HepG2 (cell line): ENCODE measurements at regions not wholly inside any gene's neighbourhood (a gene's known extent, or its start where the extent isn't known, plus 50 kb on each side); places are given as distances from the start of the nearest gene placed in this dataset.

ENCODE experiments used
- ATAC-seq: fragments of 200-7000 bp; cut with Tn5 transposase; 3 replicates; pipeline ENCODE4 v1.9.1; 2020; ENCODE audit warnings: mild to moderate bottlenecking, moderate library complexity
- BruUV-seq: library from RNA; stranded (reverse); fragments of 400-500 nt; replicated peaks from 2 replicates; lab custom pipeline; 2021; lab: Mats Ljungman, UMichigan
- CTCF ChIA-PET: fragments of 300-600 bp; formaldehyde crosslinking; extraction: SDS; loops from one replicate; lab custom pipeline; 2021; ENCODE audit warnings: low total read pairs, inconsistent platforms, low intra/inter-chr PET ratio; lab: Yijun Ruan, JAX
- POLR2A ChIA-PET: fragments of 350-600 bp; sonication (Branson Sonifier 250); formaldehyde crosslinking; loops from one replicate; lab custom pipeline; 2020; ENCODE audit warnings: antibody characterized with exemption, inconsistent platforms; lab: Yijun Ruan, JAX
- DNase-seq: peaks from one replicate; pipeline ENCODE4 v3.0.0-alpha.2; 2015; ENCODE audit warnings: low spot score
- FAIRE-seq: peaks from 3 replicates; lab custom pipeline; 2011; peaks lifted over from hg19 to GRCh38; lab: Jason Lieb, UNC
- H2AFZ ChIP-seq: one replicate; pipeline ENCODE4 v1.6.1; 2011; ENCODE audit warnings: low read length, inconsistent platforms
- H3K27ac ChIP-seq: fragments of 300-600 bp; 3 replicates; pipeline ENCODE4 v1.8.0; 2011; ENCODE audit warnings: mixed run types, mild to moderate bottlenecking, mixed read lengths, low read length, inconsistent platforms; ENCODE audit not compliant: insufficient read depth; ENCODE audit errors: extremely low read length
- H3K27me3 ChIP-seq, 2 experiments: fragments of 200-600 bp in 1 of 2; 2 replicates in 1 of 2; 3 replicates in 1 of 2; pipeline versions ENCODE4 v1.6.0 to v1.8.0; 2011; ENCODE audit warnings: low read length in 2 of 2, mild to moderate bottlenecking in 2 of 2, moderate library complexity in 2 of 2, inconsistent platforms in 1 of 2; ENCODE audit not compliant: insufficient read depth in 2 of 2, control insufficient read depth in 1 of 2
- H3K36me3 ChIP-seq, 2 experiments: fragments of 200-600 bp in 1 of 2; replicated peaks in 1 of 2; 2 replicates in 1 of 2; 3 replicates in 1 of 2; pipeline versions ENCODE4 v1.5.1 to v1.8.0; 2011; ENCODE audit warnings: low read length in 2 of 2, inconsistent platforms in 1 of 2; ENCODE audit not compliant: insufficient read depth in 2 of 2, control insufficient read depth in 1 of 2
- H3K4me1 ChIP-seq: 2 replicates; pipeline ENCODE4 v1.5.1; 2012; ENCODE audit warnings: low read length, inconsistent platforms; ENCODE audit not compliant: insufficient read depth
- H3K4me2 ChIP-seq: 2 replicates; pipeline ENCODE4 v1.6.0; 2011; ENCODE audit warnings: low read depth, low read length, inconsistent platforms
- H3K4me3 ChIP-seq, 3 experiments: fragments of 200-600 bp in 1 of 3; sonication (generic), shearing (Covaris generic) in 1 of 3; replicated peaks in 1 of 3; 2 replicates each; pipeline ENCODE4 v1.5.1; 2011 to 2016; ENCODE audit warnings: low read length in 3 of 3, inconsistent platforms in 2 of 3, low read depth in 2 of 3, mild to moderate bottlenecking in 2 of 3, control low read depth in 1 of 3, mixed read lengths in 1 of 3; ENCODE audit not compliant: insufficient read depth in 1 of 3
- H3K79me2 ChIP-seq: one replicate; pipeline ENCODE4 v1.6.1; 2011; ENCODE audit warnings: low read length, inconsistent platforms; ENCODE audit not compliant: insufficient read depth
- H3K9ac ChIP-seq: 2 replicates; pipeline ENCODE4 v1.6.0; 2011; ENCODE audit warnings: mild to moderate bottlenecking, low read depth, low read length, inconsistent platforms; ENCODE audit not compliant: insufficient read depth
- H3K9me3 ChIP-seq: 2 replicates; pipeline ENCODE4 v1.5.1; 2012; ENCODE audit warnings: mild to moderate bottlenecking, low read length
- H4K20me1 ChIP-seq: 2 replicates; pipeline ENCODE4 v1.6.0; 2011; ENCODE audit warnings: inconsistent platforms, mild to moderate bottlenecking, low read length, moderate library complexity; ENCODE audit not compliant: insufficient read depth
- GZF1 ChIP-seq: sonication (generic); formaldehyde crosslinking; IDR thresholded peaks from 2 replicates; pipeline ENCODE4 v1.5.1; 2020; ENCODE audit warnings: mild to moderate bottlenecking, missing genetic modification reagents
- HIVEP1 ChIP-seq: sonication (generic); formaldehyde crosslinking; IDR thresholded peaks from 2 replicates; pipeline ENCODE4 v1.4.0; 2020; ENCODE audit warnings: mild to moderate bottlenecking, missing genetic modification reagents
- NFYC ChIP-seq: IDR thresholded peaks from 2 replicates; pipeline ENCODE4 v1.6.1; 2016; ENCODE audit warnings: missing genetic modification reagents, missing compliant biosample characterization
- RFX5 ChIP-seq: IDR thresholded peaks from 2 replicates; pipeline ENCODE4 v1.6.1; 2011; ENCODE audit warnings: low read depth, low read length, improper control_type of control experiment
- SIX4 ChIP-seq: sonication (generic); formaldehyde crosslinking; IDR thresholded peaks from 2 replicates; pipeline ENCODE4 v1.4.0; 2020; ENCODE audit warnings: missing genetic modification reagents
- SRF ChIP-seq: IDR thresholded peaks from 2 replicates; pipeline ENCODE4 v1.6.1; 2011; ENCODE audit warnings: mild to moderate bottlenecking, low read depth, low read length, moderate library complexity
- ZBTB20 ChIP-seq: sonication (generic); formaldehyde crosslinking; IDR thresholded peaks from 2 replicates; pipeline ENCODE4 v1.8.1; 2023; ENCODE audit warnings: missing genetic modification reagents, low read depth, mild to moderate bottlenecking, borderline replicate concordance
- ZMYM4 ChIP-seq: sonication (generic); formaldehyde crosslinking; IDR thresholded peaks from 2 replicates; pipeline ENCODE4 v1.8.1; 2023; ENCODE audit warnings: mild to moderate bottlenecking, missing genetic modification reagents
- WGBS: methylation state at CpG from one replicate; pipeline ENCODE4 v1.1.6; 2017; ENCODE audit warnings: low lambda C conversion rate; 5-methylcytosine and 5-hydroxymethylcytosine counted together
- in situ Hi-C: cut with HindIII; loops from 2 replicates; pipeline ENCODE4 v1.10.0; 2017; ENCODE audit warnings: low pct_unique_long_range_greater_than_20kb; ENCODE audit not compliant: extremely low pct_ligation_motif_present
- intact Hi-C: fragments of 100-400 bp; cut with micrococcal nuclease; formaldehyde crosslinking; loops from one replicate; pipeline ENCODE4 v1.10.0; 2022; ENCODE audit not compliant: unreplicated experiment
- TF ChIP-seq, protein P1 (sequence below): sonication (generic); formaldehyde crosslinking; IDR thresholded peaks from 2 replicates; pipeline ENCODE4 v1.9.0; 2021; ENCODE audit warnings: missing genetic modification reagents, borderline replicate concordance
- TF ChIP-seq, protein P2 (sequence below): sonication (generic); formaldehyde crosslinking; IDR thresholded peaks from 2 replicates; pipeline ENCODE4 v1.5.0; 2020; ENCODE audit warnings: missing genetic modification reagents

DNA sequence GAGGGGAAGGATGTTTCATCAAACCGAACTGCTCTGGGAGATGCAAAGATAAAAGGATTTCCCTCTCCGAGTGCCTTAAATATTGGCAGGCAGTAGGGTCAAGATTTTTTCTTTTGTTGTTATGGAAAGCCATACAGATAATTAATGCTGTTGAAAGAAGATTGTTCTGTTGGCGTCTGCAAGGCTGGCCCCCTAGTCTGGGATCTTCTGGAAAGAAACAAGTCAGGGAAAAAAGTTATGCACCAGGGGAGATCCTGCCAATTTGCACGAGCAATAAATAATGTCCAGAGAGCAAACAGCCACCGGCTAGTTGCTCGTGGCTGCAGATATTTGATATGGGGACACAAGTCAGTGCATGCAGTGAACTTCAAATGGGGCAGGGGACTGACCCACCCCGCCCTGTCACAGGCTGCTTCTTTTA lies 202.1 kb upstream of the MYL2 start:
- Histone ChIP-seq H3K79me2 (no peaks in the 10 kb centered on the region), H3K36me3 (no peaks in the 10 kb centered on the region), H3K27ac (no peak overlapping the region), H3K4me3 (no peak overlapping the region), H3K4me1 (no peaks in the 10 kb centered on the region), H3K9me3 (no peaks in the 10 kb centered on the region), H3K27me3 (peaks cover 0 to 12% of the 10 kb centered on the region in 2 experiments; a peak in 3 of 5 replicates), H4K20me1 (no peaks in the 10 kb centered on the region), H2AFZ (no peak overlapping the region), H3K9ac (no peak overlapping the region), H3K4me2 (no peak overlapping the region)
- TF ChIP-seq RFX5, result no peak
- TF ChIP-seq, protein P1, sequence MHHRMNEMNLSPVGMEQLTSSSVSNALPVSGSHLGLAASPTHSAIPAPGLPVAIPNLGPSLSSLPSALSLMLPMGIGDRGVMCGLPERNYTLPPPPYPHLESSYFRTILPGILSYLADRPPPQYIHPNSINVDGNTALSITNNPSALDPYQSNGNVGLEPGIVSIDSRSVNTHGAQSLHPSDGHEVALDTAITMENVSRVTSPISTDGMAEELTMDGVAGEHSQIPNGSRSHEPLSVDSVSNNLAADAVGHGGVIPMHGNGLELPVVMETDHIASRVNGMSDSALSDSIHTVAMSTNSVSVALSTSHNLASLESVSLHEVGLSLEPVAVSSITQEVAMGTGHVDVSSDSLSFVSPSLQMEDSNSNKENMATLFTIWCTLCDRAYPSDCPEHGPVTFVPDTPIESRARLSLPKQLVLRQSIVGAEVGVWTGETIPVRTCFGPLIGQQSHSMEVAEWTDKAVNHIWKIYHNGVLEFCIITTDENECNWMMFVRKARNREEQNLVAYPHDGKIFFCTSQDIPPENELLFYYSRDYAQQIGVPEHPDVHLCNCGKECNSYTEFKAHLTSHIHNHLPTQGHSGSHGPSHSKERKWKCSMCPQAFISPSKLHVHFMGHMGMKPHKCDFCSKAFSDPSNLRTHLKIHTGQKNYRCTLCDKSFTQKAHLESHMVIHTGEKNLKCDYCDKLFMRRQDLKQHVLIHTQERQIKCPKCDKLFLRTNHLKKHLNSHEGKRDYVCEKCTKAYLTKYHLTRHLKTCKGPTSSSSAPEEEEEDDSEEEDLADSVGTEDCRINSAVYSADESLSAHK, result no peak
- no peak for TF ChIP-seq HIVEP1 (CRISPR knock-in tag)
- TF ChIP-seq ZMYM4 (CRISPR knock-in tag), result no peak
- TF ChIP-seq, protein P2, sequence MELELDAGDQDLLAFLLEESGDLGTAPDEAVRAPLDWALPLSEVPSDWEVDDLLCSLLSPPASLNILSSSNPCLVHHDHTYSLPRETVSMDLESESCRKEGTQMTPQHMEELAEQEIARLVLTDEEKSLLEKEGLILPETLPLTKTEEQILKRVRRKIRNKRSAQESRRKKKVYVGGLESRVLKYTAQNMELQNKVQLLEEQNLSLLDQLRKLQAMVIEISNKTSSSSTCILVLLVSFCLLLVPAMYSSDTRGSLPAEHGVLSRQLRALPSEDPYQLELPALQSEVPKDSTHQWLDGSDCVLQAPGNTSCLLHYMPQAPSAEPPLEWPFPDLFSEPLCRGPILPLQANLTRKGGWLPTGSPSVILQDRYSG, result no peak
- TF ChIP-seq ZBTB20 (CRISPR knock-in tag), result no peak
- TF ChIP-seq SRF, result no peak
- no peak for TF ChIP-seq SIX4
- TF ChIP-seq NFYC (CRISPR knock-in tag), result no peak
- TF ChIP-seq GZF1 (CRISPR knock-in tag), result no peak
- POLR2A ChIA-PET, result no interaction called here
- intact Hi-C loops (no loop called here), in situ Hi-C loops (no loop called here)
- ATAC-seq, result no peak
- FAIRE-seq, result no peak
- no TSS peak for BruUV-seq
- CTCF ChIA-PET, result no interaction called here
- WGBS, result 6% methylated on average over 7 of the region's 7 CpGs
- DNase-seq, result no peak
